Endothelial cell of umbilical vein (primary cell): ENCODE measurements at regions not wholly inside any gene's neighbourhood (a gene's known extent, or its start where the extent isn't known, plus 50 kb on each side); places are given as distances from the start of the nearest gene placed in this dataset.

ENCODE experiments used
- BruUV-seq: library from RNA; stranded (reverse); fragments of 400-500 nt; replicated peaks from 2 replicates; lab custom pipeline; 2021; lab: Mats Ljungman, UMichigan
- CTCF ChIA-PET: fragments of 300-600, 350-600 bp; sonication (Branson Sonifier 250); formaldehyde crosslinking; loops from one replicate; lab custom pipeline; 2021; ENCODE audit warnings: antibody characterized with exemption, inconsistent platforms; lab: Charles Lee
- POLR2A ChIA-PET: fragments of 300-600, 350-600 bp; sonication (Branson Sonifier 250); formaldehyde crosslinking; loops from one replicate; lab custom pipeline; 2021; ENCODE audit warnings: antibody characterized with exemption, inconsistent platforms; lab: Charles Lee
- DNase-seq: peaks from one replicate; pipeline ENCODE4 v3.0.0-alpha.2; 2011; ENCODE audit warnings: low read depth, low spot score
- FAIRE-seq: peaks from 2 replicates; lab custom pipeline; 2011; peaks lifted over from hg19 to GRCh38; lab: Jason Lieb, UNC
- H2AFZ ChIP-seq: 2 replicates; pipeline ENCODE4 v1.6.0; 2012; ENCODE audit warnings: low read depth, low read length, control low read depth, inconsistent platforms
- H3K27ac ChIP-seq: 2 replicates; pipeline ENCODE4 v1.5.1; 2011; ENCODE audit warnings: low read depth, mild to moderate bottlenecking, control low read depth, low read length, moderate library complexity; ENCODE audit not compliant: insufficient read depth
- H3K27me3 ChIP-seq, 2 experiments: 2 replicates each; pipeline versions ENCODE4 v1.6.0 to v1.6.1; 2011; ENCODE audit warnings: low read length in 2 of 2, mixed read lengths in 1 of 2; ENCODE audit not compliant: control insufficient read depth in 2 of 2, insufficient read depth in 2 of 2
- H3K36me3 ChIP-seq, 2 experiments: 2 replicates in 1 of 2; 3 replicates in 1 of 2; pipeline ENCODE4 v1.5.1; 2011; ENCODE audit warnings: low read length in 2 of 2, mild to moderate bottlenecking in 1 of 2, moderate library complexity in 1 of 2; ENCODE audit not compliant: control insufficient read depth in 2 of 2, insufficient read depth in 2 of 2; ENCODE audit errors: extremely low read depth in 1 of 2
- H3K4me1 ChIP-seq: 3 replicates; pipeline ENCODE4 v1.5.1; 2011; ENCODE audit warnings: mild to moderate bottlenecking, low read length; ENCODE audit not compliant: control insufficient read depth, insufficient read depth; ENCODE audit errors: extremely low read depth
- H3K4me2 ChIP-seq: 2 replicates; pipeline ENCODE4 v1.6.1; 2011; ENCODE audit warnings: low read length, control low read depth, mixed read lengths; ENCODE audit not compliant: insufficient read depth
- H3K4me3 ChIP-seq, 3 experiments: fragments of 200-600 bp in 1 of 3; sonication (generic), shearing (Covaris generic) in 1 of 3; replicated peaks in 1 of 3; 2 replicates each; pipeline ENCODE4 v1.5.1; 2011 to 2016; ENCODE audit warnings: control low read depth in 3 of 3, low read length in 3 of 3, mild to moderate bottlenecking in 2 of 3, inconsistent platforms in 1 of 3, low read depth in 1 of 3, moderate library complexity in 1 of 3; ENCODE audit not compliant: insufficient read depth in 1 of 3
- H3K79me2 ChIP-seq: 2 replicates; pipeline ENCODE4 v1.6.0; 2012; ENCODE audit warnings: low read length, inconsistent platforms; ENCODE audit not compliant: control insufficient read depth, insufficient read depth
- H3K9ac ChIP-seq: replicated peaks from 2 replicates; pipeline ENCODE3; 2011; ENCODE audit warnings: low read length, control low read depth; ENCODE audit not compliant: insufficient read depth; ENCODE audit errors: extremely low read depth
- H3K9me1 ChIP-seq: replicated peaks from 3 replicates; pipeline ENCODE4 v1.6.0; 2011; ENCODE audit warnings: mild to moderate bottlenecking, low read length; ENCODE audit not compliant: control insufficient read depth, insufficient read depth; ENCODE audit errors: extremely low read depth
- H3K9me3 ChIP-seq: replicated peaks from 2 replicates; pipeline ENCODE4 v1.5.1; 2012; ENCODE audit warnings: low read length, inconsistent platforms; ENCODE audit not compliant: control insufficient read depth, insufficient read depth
- H4K20me1 ChIP-seq: replicated peaks from 2 replicates; pipeline ENCODE3; 2011; ENCODE audit warnings: mild to moderate bottlenecking, low read length; ENCODE audit not compliant: control insufficient read depth, insufficient read depth; ENCODE audit errors: extremely low read depth
- EZH2 ChIP-seq: IDR thresholded peaks from 2 replicates; pipeline ENCODE4 v1.6.1; 2012; ENCODE audit warnings: borderline replicate concordance, low read depth, mild to moderate bottlenecking, moderate library complexity, low read length, inconsistent platforms; ENCODE audit not compliant: severe bottlenecking
- FOS ChIP-seq: IDR thresholded peaks from 2 replicates; pipeline ENCODE4 v1.6.1; 2011; ENCODE audit warnings: mild to moderate bottlenecking, low read length, moderate library complexity, borderline replicate concordance; ENCODE audit not compliant: insufficient read depth
- GATA2 ChIP-seq: IDR thresholded peaks from 2 replicates; pipeline ENCODE4 v1.7.0; 2011; ENCODE audit warnings: low read depth, mild to moderate bottlenecking, moderate library complexity, mixed read lengths, low read length; ENCODE audit not compliant: insufficient read length, insufficient read depth
- JUN ChIP-seq: IDR thresholded peaks from 2 replicates; pipeline ENCODE4 v1.6.1; 2011; ENCODE audit warnings: borderline replicate concordance, low read depth; ENCODE audit not compliant: insufficient read length, insufficient read depth
- MAX ChIP-seq: IDR thresholded peaks from 2 replicates; pipeline ENCODE4 v1.6.1; 2011; ENCODE audit not compliant: insufficient read depth, insufficient read length
- MYC ChIP-seq: IDR thresholded peaks from one replicate; pipeline ENCODE4 v1.6.1; 2011; ENCODE audit warnings: mild to moderate bottlenecking, low read depth, low read length
- POLR2A ChIP-seq: IDR thresholded peaks from 2 replicates; pipeline ENCODE4 v1.6.1; 2012; ENCODE audit warnings: low read depth, mild to moderate bottlenecking, control low read depth, low read length
- POLR2AphosphoS5 ChIP-seq: IDR thresholded peaks from 2 replicates; pipeline ENCODE4 v1.6.1; 2012; ENCODE audit warnings: low read depth, mild to moderate bottlenecking, control low read depth, low read length, moderate library complexity; ENCODE audit not compliant: insufficient read depth
- dilution Hi-C: fragments of 300-500 bp; cut with MboI; formaldehyde crosslinking; loops from one replicate; pipeline ENCODE4 v1.15.0; 2019; ENCODE audit warnings: low sequenced_read_pairs; ENCODE audit not compliant: extremely low pct_ligation_motif_present
- intact Hi-C: fragments of 100-400 bp; cut with micrococcal nuclease; formaldehyde crosslinking; loops from one replicate; pipeline ENCODE4 v1.10.0; 2022
- TF ChIP-seq, protein P1 (sequence below), 2 donors: IDR thresholded peaks; 1 replicate in 1 of 2; 2 replicates in 1 of 2; pipeline ENCODE4 v1.5.1; 2011; ENCODE audit warnings: low read length in 2 of 2, mild to moderate bottlenecking in 2 of 2, moderate library complexity in 2 of 2, control low read depth in 1 of 2, inconsistent platforms in 1 of 2, low read depth in 1 of 2; ENCODE audit not compliant: insufficient read depth in 1 of 2; ENCODE audit errors: extremely low read depth in 1 of 2

- dilution Hi-C loops (no loop called here), intact Hi-C loops (no loop called here)
- H3K27ac ChIP-seq, result no peak overlapping the region
- POLR2A ChIA-PET, result no interaction called here
- no peaks in the 10 kb centered on the region for H3K79me2 ChIP-seq
- H4K20me1 ChIP-seq, result no peaks in the 10 kb centered on the region
- H3K4me3 ChIP-seq, result no peak overlapping the region
- H3K27me3 ChIP-seq, result no peaks in the 10 kb centered on the region
- FAIRE-seq (no peak), DNase-seq (no peak)
- no peaks in the 10 kb centered on the region for H3K9me3 ChIP-seq
- no peak overlapping the region for H3K9ac ChIP-seq
- no peaks in the 10 kb centered on the region for H3K9me1 ChIP-seq
- TF ChIP-seq JUN (no peak), MAX (no peak), POLR2AphosphoS5 (no peak), POLR2A (no peak), FOS (no peak), MYC (no peak), GATA2 (no peak), EZH2 (no peak)
- TF ChIP-seq, protein P1, sequence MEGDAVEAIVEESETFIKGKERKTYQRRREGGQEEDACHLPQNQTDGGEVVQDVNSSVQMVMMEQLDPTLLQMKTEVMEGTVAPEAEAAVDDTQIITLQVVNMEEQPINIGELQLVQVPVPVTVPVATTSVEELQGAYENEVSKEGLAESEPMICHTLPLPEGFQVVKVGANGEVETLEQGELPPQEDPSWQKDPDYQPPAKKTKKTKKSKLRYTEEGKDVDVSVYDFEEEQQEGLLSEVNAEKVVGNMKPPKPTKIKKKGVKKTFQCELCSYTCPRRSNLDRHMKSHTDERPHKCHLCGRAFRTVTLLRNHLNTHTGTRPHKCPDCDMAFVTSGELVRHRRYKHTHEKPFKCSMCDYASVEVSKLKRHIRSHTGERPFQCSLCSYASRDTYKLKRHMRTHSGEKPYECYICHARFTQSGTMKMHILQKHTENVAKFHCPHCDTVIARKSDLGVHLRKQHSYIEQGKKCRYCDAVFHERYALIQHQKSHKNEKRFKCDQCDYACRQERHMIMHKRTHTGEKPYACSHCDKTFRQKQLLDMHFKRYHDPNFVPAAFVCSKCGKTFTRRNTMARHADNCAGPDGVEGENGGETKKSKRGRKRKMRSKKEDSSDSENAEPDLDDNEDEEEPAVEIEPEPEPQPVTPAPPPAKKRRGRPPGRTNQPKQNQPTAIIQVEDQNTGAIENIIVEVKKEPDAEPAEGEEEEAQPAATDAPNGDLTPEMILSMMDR (IDR thresholded peaks at IDR 0.05; ENCODE audit: extremely low read depth in 1 of 2, insufficient read depth in 1 of 2, low read depth in 1 of 2, low read length in 2 of 2), result no peak
- H3K4me1 ChIP-seq, result no peaks in the 10 kb centered on the region
- no peak overlapping the region for H2AFZ ChIP-seq
- no peaks in the 10 kb centered on the region for H3K36me3 ChIP-seq
- BruUV-seq, result no TSS peak
- H3K4me2 ChIP-seq, result no peak overlapping the region
- CTCF ChIA-PET, result no interaction called here
Measured at GRCh38 chr18:29313312-29313711, 1136.4 kb upstream of the CDH2 start.
